Uterus (tissue), 2 donors: ENCODE measurements at regions not wholly inside any gene's neighbourhood (a gene's known extent, or its start where the extent isn't known, plus 50 kb on each side); places are given as distances from the start of the nearest gene placed in this dataset.

Experiments used
- CTCF ChIP-seq, 4 experiments: fragments of 200-600 bp in 2 of 4; fragments of 450-650 bp in 2 of 4; sonication (generic) in 2 of 4; IDR thresholded peaks; one replicate each; pipeline ENCODE4 v1.5.1; 2016 to 2019; ENCODE audit warnings: antibody characterized with exemption in 4 of 4, mild to moderate bottlenecking in 2 of 4, moderate library complexity in 1 of 4
- POLR2A ChIP-seq, 2 donors: fragments of 450-650 bp; IDR thresholded peaks; one replicate each; pipeline ENCODE4 v1.6.1; 2016; ENCODE audit warnings: antibody characterized with exemption in 2 of 2, mild to moderate bottlenecking in 1 of 2, moderate library complexity in 1 of 2

- TF ChIP-seq CTCF (IDR thresholded peaks at IDR 0.05): no peak
- TF ChIP-seq POLR2A (IDR thresholded peaks at IDR 0.05): no peak
These were observed 153.9 kb downstream of the KLF13 start for GRCh38 chr15:31480356-31481025.
